ENCODE measurements at regions not wholly inside any gene's neighbourhood (a gene's known extent, or its start where the extent isn't known, plus 50 kb on each side); places are given as distances from the start of the nearest gene placed in this dataset.

GRCh38 chr1:99503276-99503747 is 142.6 kb upstream of the PALMD start:
- TF ChIP-seq CTCF (IDR thresholded peaks at IDR 0.05) = no peak
- no peak for TF ChIP-seq POLR2A (IDR thresholded peaks at IDR 0.05)

All from right lobe of liver (tissue), 4 donors.